ENCODE measurements at regions not wholly inside any gene's neighbourhood (a gene's known extent, or its start where the extent isn't known, plus 50 kb on each side); places are given as distances from the start of the nearest gene placed in this dataset.

DNA sequence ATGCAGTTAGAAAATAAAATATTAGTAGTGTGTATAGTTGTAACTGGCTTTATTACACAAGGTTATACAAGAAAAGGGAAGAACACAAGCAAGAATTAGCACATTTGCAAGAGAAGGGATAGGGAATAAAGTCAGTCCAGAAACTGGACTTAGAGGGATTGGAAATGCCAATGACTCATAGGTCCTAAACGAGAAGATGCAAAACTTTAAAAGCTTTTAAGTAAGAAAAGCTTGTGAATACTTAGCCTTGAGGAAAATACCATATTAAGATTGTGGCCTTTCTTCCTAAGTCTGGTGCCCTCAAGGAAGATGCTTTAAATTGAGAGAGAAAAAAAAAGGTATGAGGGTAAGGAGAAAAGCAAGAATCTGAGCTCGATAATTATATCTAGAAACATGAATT, 102.3 kb upstream of the MCHR2 start:
- intact Hi-C loops (cut with DNase I) = no loop called here
- H3K4me3 ChIP-seq = no peak overlapping the region
- DNase-seq (no peak), ATAC-seq (no peak)
- TF ChIP-seq, protein P1, sequence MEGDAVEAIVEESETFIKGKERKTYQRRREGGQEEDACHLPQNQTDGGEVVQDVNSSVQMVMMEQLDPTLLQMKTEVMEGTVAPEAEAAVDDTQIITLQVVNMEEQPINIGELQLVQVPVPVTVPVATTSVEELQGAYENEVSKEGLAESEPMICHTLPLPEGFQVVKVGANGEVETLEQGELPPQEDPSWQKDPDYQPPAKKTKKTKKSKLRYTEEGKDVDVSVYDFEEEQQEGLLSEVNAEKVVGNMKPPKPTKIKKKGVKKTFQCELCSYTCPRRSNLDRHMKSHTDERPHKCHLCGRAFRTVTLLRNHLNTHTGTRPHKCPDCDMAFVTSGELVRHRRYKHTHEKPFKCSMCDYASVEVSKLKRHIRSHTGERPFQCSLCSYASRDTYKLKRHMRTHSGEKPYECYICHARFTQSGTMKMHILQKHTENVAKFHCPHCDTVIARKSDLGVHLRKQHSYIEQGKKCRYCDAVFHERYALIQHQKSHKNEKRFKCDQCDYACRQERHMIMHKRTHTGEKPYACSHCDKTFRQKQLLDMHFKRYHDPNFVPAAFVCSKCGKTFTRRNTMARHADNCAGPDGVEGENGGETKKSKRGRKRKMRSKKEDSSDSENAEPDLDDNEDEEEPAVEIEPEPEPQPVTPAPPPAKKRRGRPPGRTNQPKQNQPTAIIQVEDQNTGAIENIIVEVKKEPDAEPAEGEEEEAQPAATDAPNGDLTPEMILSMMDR (IDR thresholded peaks at IDR 0.05) = no peak
- H3K9me3 ChIP-seq = no peaks in the 10 kb centered on the region
- no peaks in the 10 kb centered on the region for H3K4me1 ChIP-seq
- peaks cover 5 to 6% of the 10 kb centered on the region in 2 donors for H3K27me3 ChIP-seq
- H3K27ac ChIP-seq = no peak overlapping the region
- no peaks in the 10 kb centered on the region for H3K36me3 ChIP-seq

DNA sequence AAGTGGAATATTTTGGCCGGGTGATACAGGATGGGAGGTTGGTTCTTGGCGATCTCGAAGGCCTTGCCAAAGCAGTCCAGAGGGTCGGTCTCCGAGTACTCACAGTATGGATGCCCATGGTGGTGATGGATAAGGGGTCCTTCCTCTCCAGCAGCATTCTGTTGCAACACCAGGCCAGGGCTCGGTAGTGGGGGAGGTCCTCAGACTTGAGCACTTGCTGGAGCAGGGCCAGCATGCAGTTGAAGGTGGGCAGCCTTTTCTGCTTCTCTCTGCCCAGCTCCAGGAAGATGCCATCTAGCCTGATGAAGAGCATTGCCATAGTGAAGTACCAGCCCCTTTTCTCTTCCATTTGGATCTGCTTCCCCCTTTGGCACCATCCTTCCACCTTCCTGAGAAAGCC, 99.4 kb upstream of the MCHR2 start:
- ATAC-seq (no peak), DNase-seq (peak in 1 of 4 donors; percentile 51)
- TF ChIP-seq, protein P1 (IDR thresholded peaks at IDR 0.05) = no peak
- Histone ChIP-seq H3K27me3 (peaks cover 0 to 3% of the 10 kb centered on the region in 2 donors), H3K9me3 (no peaks in the 10 kb centered on the region), H3K4me1 (no peaks in the 10 kb centered on the region), H3K36me3 (no peaks in the 10 kb centered on the region), H3K27ac (no peak overlapping the region), H3K4me3 (no peak overlapping the region)
- intact Hi-C loops (cut with DNase I) = no loop called here

DNA sequence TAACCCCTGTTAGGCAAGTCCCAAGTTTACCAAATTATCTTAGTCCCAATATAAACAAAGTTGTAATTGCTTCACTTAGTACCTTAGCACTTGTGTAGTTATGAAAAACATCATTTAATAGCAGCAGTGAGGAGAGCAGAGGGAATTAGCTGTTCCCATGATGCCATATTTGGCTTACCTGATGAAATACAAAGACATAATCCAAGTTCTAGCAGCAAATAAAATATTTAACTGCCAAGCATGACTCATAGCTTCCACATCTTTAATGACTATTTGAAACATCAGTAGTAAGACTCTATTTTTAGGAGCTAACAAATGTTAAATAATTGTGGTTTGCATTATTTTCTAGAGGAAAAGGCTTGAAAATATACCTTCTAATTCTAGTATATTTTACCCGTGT, 94.0 kb upstream of the MCHR2 start:
- TF ChIP-seq, protein P1 (IDR thresholded peaks at IDR 0.05) = no peak
- no peaks in the 10 kb centered on the region for H3K9me3 ChIP-seq
- no peak overlapping the region for H3K4me3 ChIP-seq
- DNase-seq = no peak
- no peaks in the 10 kb centered on the region for H3K27me3 ChIP-seq
- intact Hi-C loops (cut with DNase I) = no loop called here
- no peaks in the 10 kb centered on the region for H3K36me3 ChIP-seq
- H3K4me1 ChIP-seq = no peaks in the 10 kb centered on the region
- ATAC-seq = no peak
- no peak overlapping the region for H3K27ac ChIP-seq

DNA sequence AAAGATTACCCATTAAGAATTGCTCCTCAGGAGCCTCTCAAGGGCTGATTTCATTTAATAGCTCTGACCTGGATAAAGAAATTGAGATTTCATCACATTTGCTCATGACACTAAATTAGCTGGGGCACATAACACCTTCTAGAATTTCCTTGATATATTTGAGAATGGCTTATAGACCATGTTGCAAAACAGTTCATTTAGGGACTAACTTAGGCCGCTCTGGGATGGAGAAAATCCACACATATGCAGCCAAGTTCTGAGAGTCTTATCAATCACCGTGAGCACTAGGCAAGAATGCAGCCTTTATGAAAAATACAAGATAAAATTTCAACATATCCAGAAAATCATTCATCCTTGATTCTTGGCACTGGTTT, 91.0 kb upstream of the MCHR2 start:
- intact Hi-C loops (cut with DNase I) = no loop called here
- no peaks in the 10 kb centered on the region for H3K27me3 ChIP-seq
- DNase-seq (no peak), ATAC-seq (no peak)
- H3K27ac ChIP-seq = no peak overlapping the region
- no peak overlapping the region for H3K4me3 ChIP-seq
- H3K4me1 ChIP-seq = no peaks in the 10 kb centered on the region
- no peaks in the 10 kb centered on the region for H3K36me3 ChIP-seq
- no peaks in the 10 kb centered on the region for H3K9me3 ChIP-seq
- TF ChIP-seq, protein P1 (IDR thresholded peaks at IDR 0.05) = no peak

DNA sequence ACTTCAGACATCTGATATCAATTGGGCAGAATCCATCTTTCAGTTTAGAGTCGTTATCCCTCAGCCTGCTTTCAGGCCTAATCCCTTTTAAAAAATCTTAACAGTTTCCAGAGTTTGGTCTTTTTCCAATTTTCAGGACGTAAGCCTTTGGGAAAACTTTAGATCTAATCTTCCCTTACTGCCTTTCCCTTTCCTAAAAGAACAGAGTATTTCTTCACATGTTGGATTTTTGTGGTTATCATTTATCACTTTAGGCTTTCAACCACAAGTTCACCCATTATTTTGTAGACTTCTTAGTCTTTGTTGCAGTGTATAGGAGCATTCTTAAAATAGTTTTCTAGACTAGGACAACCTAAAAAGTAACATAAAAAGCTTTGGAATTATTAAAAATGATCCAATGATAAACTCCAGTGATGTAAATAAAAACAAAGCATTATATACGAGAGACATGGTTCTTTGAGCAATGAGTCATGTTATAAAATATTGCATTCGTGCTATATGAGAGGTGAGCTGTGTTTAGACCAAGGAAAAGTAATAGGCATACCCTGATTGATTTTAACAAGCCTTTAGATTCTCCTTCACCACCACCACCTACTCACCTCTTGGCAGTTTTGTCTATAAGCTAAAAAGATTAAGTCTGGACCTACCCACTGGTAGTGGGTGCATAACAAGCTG, 90.4 kb upstream of the MCHR2 start:
- intact Hi-C loops (cut with DNase I) = no loop called here
- ATAC-seq = no peak
- H3K27me3 ChIP-seq = no peaks in the 10 kb centered on the region

More for the DNA sequence above, 90.4 kb upstream of the MCHR2 start:
- Histone ChIP-seq H3K9me3 (no peaks in the 10 kb centered on the region), H3K36me3 (no peaks in the 10 kb centered on the region), H3K27ac (no peak overlapping the region), H3K4me3 (no peak overlapping the region), H3K4me1 (no peaks in the 10 kb centered on the region)
- DNase-seq = no peak
- TF ChIP-seq, protein P1 (IDR thresholded peaks at IDR 0.05) = no peak

Data from left lung (tissue), 4 donors.